Psoas muscle (tissue), 7 donors: ENCODE measurements at regions not wholly inside any gene's neighbourhood (a gene's known extent, or its start where the extent isn't known, plus 50 kb on each side); places are given as distances from the start of the nearest gene placed in this dataset.

Experiments used
- ATAC-seq, 4 donors: fragments of 200-7000 bp; cut with Tn5 transposase; one replicate each; pipeline ENCODE4 v1.9.1; 2020; ENCODE audit warnings: moderate library complexity in 3 of 4, mild to moderate bottlenecking in 2 of 4
- DNase-seq, 2 donors: peaks; one replicate each; pipeline ENCODE4 v3.0.0-alpha.2; 2020
- H3K27ac ChIP-seq: fragments of 200-600 bp; one replicate; pipeline ENCODE4 v1.8.0; 2022
- H3K27me3 ChIP-seq, 3 donors: fragments of 200-600 bp in 1 of 3; one replicate each; pipeline versions ENCODE4 v1.6.1 to v1.8.0; 2013 to 2022; ENCODE audit warnings: low read length in 2 of 3, mild to moderate bottlenecking in 2 of 3, moderate library complexity in 1 of 3; ENCODE audit not compliant: insufficient read depth in 3 of 3
- H3K36me3 ChIP-seq, 2 donors: fragments of 200-600 bp in 1 of 2; one replicate each; pipeline versions ENCODE4 v1.6.1 to v1.8.0; 2013 to 2022; ENCODE audit warnings: low read depth in 1 of 2, mild to moderate bottlenecking in 1 of 2, moderate library complexity in 1 of 2; ENCODE audit not compliant: insufficient read depth in 1 of 2
- H3K4me1 ChIP-seq: fragments of 200-600 bp; one replicate; pipeline ENCODE4 v1.8.0; 2022
- H3K4me3 ChIP-seq: fragments of 200-600 bp; one replicate; pipeline ENCODE4 v1.8.0; 2022; ENCODE audit warnings: mild to moderate bottlenecking
- H3K9me3 ChIP-seq: fragments of 200-600 bp; one replicate; pipeline ENCODE4 v1.8.0; 2022
- WGBS, 3 donors: extraction: QIAGEN DNeasy Blood & Tissue Kit; methylation state at CpG; one replicate each; pipeline versions ENCODE4 v1.1.6 to v1.1.7; 2013; 5-methylcytosine and 5-hydroxymethylcytosine counted together
- intact Hi-C, 2 donors: fragments of 100-400 bp; cut with DNase I; formaldehyde crosslinking; loops; one replicate each; pipeline versions ENCODE4 v1.11.0 to v1.14.2; 2022
- TF ChIP-seq, protein P1 (sequence below): fragments of 200-600 bp; IDR thresholded peaks from one replicate; pipeline ENCODE4 v1.8.0; 2022; ENCODE audit warnings: antibody characterized with exemption
- donor health status: healthy with polysubstance abuse.
- donor health status: DM: no; HTN: no; CAD: no; lungs with moderate emphysema.
- donor health status: Bipolar disorder and iron deficiency.
- donor health status: healthy.
- donor health status: DM: yes; HTN: yes; CAD: no.
- donor health status: DM: no; HTN: no; CAD: no.
- donor health status: DM: yes; HTN: yes; CAD: no.

DNA sequence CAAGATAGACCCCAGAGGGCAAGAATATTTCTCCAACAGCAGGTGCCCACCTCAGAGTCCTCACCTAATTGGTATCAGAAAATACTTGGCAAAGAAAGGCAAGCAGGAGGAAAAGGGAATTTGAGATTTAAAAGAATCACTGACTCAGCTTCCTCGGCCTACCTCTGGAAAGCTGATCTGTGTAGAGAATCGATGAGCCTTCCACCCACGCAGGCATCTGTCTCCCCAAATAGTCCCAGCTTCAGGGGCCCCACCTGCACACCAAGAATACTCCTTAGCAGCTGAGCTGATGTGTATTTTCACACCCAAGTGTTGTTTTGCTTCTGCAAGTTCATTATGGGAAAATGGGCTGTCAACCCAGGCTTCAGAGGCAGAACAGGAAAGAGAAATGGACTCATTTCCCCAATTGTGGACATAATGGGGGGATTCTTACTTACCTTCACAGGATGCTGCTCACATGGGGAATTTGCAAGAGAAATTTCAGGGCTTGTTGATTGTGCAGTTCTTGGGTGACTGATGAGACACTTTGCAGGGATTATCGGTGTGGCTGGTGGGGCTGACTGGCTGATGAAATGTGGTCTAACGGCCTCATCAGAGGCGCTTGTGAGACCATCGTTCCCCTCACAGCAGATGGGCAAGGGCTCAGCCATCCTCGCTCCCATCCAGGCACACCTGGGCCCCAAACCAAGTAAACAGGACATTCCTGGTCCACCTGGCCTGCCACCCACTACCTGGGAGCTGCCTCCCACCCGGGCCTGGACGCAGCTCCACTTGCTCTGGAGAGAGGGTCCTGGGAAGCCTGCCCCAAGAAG is 436.3 kb downstream of the PTPRU start:
- WGBS, 3 donors: 70 to 82% (median 77%) methylated on average over 10 of the region's 10 CpGs

DNA sequence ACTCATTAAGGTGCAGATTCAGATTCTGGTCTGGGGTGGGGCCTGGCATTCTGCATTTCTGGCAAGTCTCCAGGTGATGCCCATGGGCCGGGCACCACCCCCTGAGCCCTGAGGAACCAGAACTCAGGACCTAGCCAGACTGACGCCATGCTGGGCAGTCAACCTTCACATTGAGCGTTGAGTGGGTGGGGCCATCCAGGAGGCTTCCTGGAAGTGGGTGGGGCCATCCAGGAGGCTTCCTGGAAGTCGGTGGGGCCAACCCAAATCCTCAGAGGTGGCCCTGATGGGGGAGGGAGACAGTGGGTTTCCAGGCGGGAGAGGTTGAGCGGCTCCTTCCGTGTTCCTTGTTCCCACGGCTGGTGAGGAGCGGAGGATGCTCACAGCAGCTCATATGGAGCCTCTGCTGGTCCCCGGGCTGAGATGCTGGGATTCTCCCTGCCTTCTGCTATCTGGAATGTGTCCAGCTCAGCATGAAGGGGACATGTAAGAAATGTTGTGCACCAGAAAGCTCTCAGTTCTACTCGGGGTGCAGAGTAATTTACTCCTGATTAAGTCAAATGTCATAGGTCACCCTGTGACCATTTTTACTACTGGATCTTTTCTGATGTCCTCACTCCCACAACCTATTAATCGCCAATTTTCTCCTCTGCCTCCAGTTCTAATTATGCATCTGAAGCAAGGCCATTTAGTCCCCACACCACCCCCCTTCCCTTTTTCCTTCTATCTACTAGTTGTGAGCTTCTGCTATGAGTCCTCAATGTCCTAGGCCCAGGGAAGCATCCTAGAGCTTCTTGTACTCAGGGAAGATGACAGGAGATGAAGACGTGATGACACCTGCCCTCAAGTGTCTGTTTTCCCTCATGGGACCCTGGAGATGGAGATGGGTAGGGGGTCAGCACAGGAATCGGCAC is 435.4 kb downstream of the PTPRU start:
- intact Hi-C loops: no loop called here
- H3K4me1 ChIP-seq: no peaks in the 10 kb centered on the region
- no peaks in the 10 kb centered on the region for H3K9me3 ChIP-seq
- no peak overlapping the region for H3K4me3 ChIP-seq
- H3K36me3 ChIP-seq: no peaks in the 10 kb centered on the region
- TF ChIP-seq, protein P1, sequence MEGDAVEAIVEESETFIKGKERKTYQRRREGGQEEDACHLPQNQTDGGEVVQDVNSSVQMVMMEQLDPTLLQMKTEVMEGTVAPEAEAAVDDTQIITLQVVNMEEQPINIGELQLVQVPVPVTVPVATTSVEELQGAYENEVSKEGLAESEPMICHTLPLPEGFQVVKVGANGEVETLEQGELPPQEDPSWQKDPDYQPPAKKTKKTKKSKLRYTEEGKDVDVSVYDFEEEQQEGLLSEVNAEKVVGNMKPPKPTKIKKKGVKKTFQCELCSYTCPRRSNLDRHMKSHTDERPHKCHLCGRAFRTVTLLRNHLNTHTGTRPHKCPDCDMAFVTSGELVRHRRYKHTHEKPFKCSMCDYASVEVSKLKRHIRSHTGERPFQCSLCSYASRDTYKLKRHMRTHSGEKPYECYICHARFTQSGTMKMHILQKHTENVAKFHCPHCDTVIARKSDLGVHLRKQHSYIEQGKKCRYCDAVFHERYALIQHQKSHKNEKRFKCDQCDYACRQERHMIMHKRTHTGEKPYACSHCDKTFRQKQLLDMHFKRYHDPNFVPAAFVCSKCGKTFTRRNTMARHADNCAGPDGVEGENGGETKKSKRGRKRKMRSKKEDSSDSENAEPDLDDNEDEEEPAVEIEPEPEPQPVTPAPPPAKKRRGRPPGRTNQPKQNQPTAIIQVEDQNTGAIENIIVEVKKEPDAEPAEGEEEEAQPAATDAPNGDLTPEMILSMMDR: no peak
- WGBS, 3 donors: 78 to 82% (median 79%) methylated on average over 14 of the region's 14 CpGs
- ATAC-seq (no peak), DNase-seq (no peak)
- no peaks in the 10 kb centered on the region for H3K27me3 ChIP-seq
- H3K27ac ChIP-seq: no peak overlapping the region

More for the DNA sequence above, 436.3 kb downstream of the PTPRU start:
- Histone ChIP-seq H3K9me3 (no peaks in the 10 kb centered on the region), H3K36me3 (no peaks in the 10 kb centered on the region), H3K27ac (no peak overlapping the region), H3K4me1 (no peaks in the 10 kb centered on the region), H3K27me3 (no peaks in the 10 kb centered on the region), H3K4me3 (no peak overlapping the region)
- TF ChIP-seq, protein P1: no peak
- intact Hi-C loops: no loop called here
- DNase-seq: no peak
- no peak for ATAC-seq

DNA sequence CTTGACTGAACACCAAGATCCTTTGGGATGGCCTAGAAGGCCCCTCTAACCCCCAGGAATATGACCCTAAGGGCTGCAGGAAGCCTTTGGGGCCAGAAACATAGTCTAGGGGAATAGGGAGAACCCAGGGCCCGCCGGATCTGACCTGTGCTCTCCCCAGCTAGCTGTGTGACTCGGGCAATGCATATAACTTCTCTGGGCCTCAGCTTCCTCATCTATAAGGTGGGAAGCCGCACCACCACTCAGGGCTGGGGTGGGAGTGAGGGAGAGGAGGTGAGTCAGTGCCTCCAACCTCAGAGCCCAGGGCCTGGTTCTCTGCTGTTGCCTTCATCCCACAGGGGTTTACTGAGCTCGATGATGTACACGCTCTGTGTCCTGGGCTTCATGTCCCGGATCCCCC is 434.4 kb downstream of the PTPRU start:
- H3K36me3 ChIP-seq: no peaks in the 10 kb centered on the region
- no peak for ATAC-seq
- H3K9me3 ChIP-seq: no peaks in the 10 kb centered on the region
- H3K4me3 ChIP-seq: no peak overlapping the region
- TF ChIP-seq, protein P1: no peak
- H3K4me1 ChIP-seq: no peaks in the 10 kb centered on the region
- DNase-seq: no peak
- no peak overlapping the region for H3K27ac ChIP-seq
- no peaks in the 10 kb centered on the region for H3K27me3 ChIP-seq
- WGBS, 3 donors: 91 to 96% (median 93%) methylated on average over 7 of the region's 7 CpGs
- intact Hi-C loops: no loop called here

DNA sequence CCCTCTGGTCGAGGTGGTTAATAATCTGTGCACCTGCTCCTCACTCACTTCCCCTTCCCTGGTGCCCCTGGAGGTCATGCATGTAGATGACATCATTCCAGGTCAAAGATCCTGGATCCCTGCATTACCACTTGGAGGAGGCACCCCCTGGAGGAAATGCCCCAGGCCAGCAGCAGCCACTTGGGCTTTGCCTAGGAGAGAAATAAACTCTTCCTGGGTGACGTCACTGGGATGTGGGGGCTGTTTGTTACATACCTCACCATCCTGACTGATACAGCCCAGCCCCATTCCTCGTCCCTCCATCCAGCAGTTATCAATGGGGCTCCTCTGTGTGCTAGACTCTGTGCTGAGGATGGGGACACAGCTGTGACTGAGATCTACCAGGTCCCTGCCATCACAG is 433.6 kb downstream of the PTPRU start:
- Histone ChIP-seq H3K4me1 (no peaks in the 10 kb centered on the region), H3K9me3 (no peaks in the 10 kb centered on the region), H3K36me3 (no peaks in the 10 kb centered on the region), H3K4me3 (no peak overlapping the region), H3K27ac (no peak overlapping the region), H3K27me3 (no peaks in the 10 kb centered on the region)
- TF ChIP-seq, protein P1: no peak
- DNase-seq (no peak), ATAC-seq (no peak)
- intact Hi-C loops: no loop called here
- WGBS, 3 donors: 68 to 72% (median 70%) methylated on average over 3 of the region's 3 CpGs
